Thyroid gland (tissue), 4 donors: ENCODE measurements at regions not wholly inside any gene's neighbourhood (a gene's known extent, or its start where the extent isn't known, plus 50 kb on each side); places are given as distances from the start of the nearest gene placed in this dataset.

Source experiments
- CTCF ChIP-seq, 6 experiments: fragments of 200-600 bp in 3 of 6; fragments of 450-650 bp in 3 of 6; sonication (generic) in 3 of 6; IDR thresholded peaks; one replicate each; pipeline ENCODE4 v1.5.1; 2016 to 2019; ENCODE audit warnings: antibody characterized with exemption in 6 of 6, mild to moderate bottlenecking in 2 of 6, inconsistent platforms in 1 of 6, moderate library complexity in 1 of 6
- POLR2A ChIP-seq, 2 donors: fragments of 450-650 bp; IDR thresholded peaks; one replicate each; pipeline ENCODE4 v1.6.1; 2017; ENCODE audit warnings: antibody characterized with exemption in 2 of 2, mild to moderate bottlenecking in 2 of 2, moderate library complexity in 1 of 2

DNA sequence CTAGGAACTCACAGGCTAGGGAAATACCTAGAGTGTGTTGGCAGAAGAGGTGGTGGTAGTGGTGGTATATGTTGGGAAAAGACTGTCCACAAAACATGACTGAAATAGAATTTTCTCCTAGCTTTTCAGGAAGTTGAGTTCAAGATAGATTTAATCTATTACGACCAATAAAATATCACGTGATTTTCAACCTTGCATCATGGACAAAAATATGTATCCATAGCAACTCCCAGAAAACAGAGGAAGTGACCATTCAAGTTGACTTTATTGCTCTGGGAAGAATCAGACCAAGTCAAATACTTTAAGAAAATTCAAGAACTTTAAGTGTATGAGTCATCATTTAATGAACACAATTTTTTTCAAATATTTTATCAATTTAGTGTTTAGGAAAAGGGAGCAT is 347.0 kb upstream of the ZNF385D start:
- TF ChIP-seq CTCF (IDR thresholded peaks at IDR 0.05) (no peak), POLR2A (IDR thresholded peaks at IDR 0.05) (no peak)
